Thyroid gland (tissue), 4 donors: ENCODE measurements at regions not wholly inside any gene's neighbourhood (a gene's known extent, or its start where the extent isn't known, plus 50 kb on each side); places are given as distances from the start of the nearest gene placed in this dataset.

Experiments
- CTCF ChIP-seq, 6 experiments: fragments of 200-600 bp in 3 of 6; fragments of 450-650 bp in 3 of 6; sonication (generic) in 3 of 6; IDR thresholded peaks; one replicate each; pipeline ENCODE4 v1.5.1; 2016 to 2019; ENCODE audit warnings: antibody characterized with exemption in 6 of 6, mild to moderate bottlenecking in 2 of 6, inconsistent platforms in 1 of 6, moderate library complexity in 1 of 6
- POLR2A ChIP-seq, 2 donors: fragments of 450-650 bp; IDR thresholded peaks; one replicate each; pipeline ENCODE4 v1.6.1; 2017; ENCODE audit warnings: antibody characterized with exemption in 2 of 2, mild to moderate bottlenecking in 2 of 2, moderate library complexity in 1 of 2

DNA sequence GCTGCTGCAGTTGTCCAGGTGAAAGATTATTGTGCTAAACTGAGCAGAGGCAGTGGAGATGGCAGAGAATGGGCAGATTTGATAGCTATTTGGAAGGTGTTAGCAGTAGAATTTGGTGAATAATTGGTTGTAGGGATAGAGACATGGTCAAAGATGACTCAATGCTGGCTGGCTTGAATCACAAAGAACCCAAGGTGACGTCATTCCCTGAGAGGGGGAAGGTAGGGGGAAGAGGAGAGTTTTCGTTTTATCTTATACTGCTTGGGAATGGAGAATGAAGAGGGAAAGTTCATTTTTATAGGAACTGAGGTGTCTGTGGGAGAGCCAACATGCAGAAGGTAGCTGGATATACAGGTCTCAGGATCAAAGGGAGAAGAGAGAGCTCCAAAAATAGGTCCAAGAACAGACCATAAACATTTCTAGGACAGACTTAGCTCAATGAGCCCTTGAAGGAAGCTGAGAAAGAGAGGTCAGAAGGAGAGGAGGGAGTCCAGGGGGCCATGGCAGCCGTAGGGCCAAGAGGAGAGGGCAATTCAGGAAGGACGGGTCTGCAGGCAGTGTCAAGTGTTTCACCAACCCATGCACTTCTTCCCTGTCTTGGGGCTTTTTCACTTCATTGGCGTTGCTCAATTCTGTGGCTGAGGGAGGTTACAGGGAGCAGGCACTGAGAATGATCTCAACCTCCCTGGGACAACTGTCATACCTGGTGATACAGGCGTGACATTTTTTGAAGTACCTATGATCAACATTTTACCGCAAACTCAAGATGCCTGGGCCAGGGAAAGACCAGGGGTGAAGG lies 281.3 kb downstream of the TDRD15 start:
- no peak for TF ChIP-seq CTCF (IDR thresholded peaks at IDR 0.05)
- TF ChIP-seq POLR2A (IDR thresholded peaks at IDR 0.05) = no peak
